ENCODE measurements at regions not wholly inside any gene's neighbourhood (a gene's known extent, or its start where the extent isn't known, plus 50 kb on each side); places are given as distances from the start of the nearest gene placed in this dataset.

DNA sequence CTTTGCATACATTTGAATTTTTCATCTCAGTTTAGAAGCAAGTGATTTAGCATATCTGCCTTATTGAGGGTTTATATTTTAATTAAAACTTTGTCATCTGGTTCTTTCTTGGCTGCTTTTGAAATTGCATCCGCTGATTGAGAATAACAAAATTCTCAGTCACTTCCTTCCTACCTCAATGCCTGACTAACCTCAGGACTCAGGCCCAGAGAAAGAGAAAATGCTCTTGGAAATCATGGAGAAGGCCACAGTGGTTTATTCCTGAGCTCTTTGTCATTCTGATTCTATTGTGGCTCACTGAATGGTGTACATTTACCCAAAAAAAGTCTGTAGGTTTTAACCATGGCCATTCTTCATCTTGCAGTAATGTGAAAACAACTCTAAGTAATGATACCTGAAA is 533.9 kb downstream of the TBL1XR1 start:
- TF ChIP-seq POLR2A (IDR thresholded peaks at IDR 0.05; ENCODE audit: low read depth, low read length) (no peak), TAF1 (IDR thresholded peaks at IDR 0.05; ENCODE audit: low read depth, low read length) (no peak)

Data from GM12891 (cell line).